Kidney capillary endothelial cell (primary cell): ENCODE measurements at regions not wholly inside any gene's neighbourhood (a gene's known extent, or its start where the extent isn't known, plus 50 kb on each side); places are given as distances from the start of the nearest gene placed in this dataset.

Experiments used
- DNase-seq: peaks from one replicate; pipeline ENCODE4 v3.0.0-alpha.2; 2018; ENCODE audit warnings: low spot score

DNA sequence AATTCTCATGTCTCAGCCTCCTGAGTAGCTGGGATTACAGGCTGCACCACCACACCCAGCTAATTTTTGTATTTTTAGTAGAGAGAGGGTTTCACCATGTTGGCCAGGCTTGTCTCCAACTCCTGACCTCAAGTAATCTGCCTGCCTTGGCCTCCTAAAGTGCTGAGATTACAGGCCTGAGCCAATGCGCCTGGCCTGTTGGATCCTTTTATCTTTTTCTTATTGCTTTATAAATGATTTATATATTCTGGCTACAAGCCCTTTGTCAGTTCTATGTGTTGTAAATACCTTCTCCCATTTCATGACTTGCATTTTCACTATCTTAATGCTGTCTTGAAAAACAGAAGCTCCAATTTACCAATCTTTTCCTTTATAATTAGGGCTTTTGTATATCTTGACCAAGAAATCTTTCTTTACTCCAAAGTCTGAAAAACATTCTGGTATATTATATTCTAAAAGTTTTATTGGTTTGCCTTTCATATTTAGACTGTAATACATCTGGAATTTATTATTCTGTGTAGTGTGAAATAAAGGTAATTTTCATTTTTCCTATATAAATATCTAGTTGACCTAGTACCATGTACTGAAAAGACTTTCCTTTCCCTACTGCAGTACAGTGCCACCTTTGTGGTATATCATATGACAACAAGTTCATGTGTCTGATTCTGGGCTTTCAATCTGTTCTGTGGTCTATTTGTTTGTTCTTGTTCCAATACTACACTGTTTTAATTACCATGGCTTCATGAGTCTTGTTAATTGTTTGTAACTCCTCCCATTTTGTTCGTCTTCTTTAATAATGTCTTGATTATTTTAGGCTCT, 52.9 kb upstream of the RNU6-1 start:
- no peak for DNase-seq

DNA sequence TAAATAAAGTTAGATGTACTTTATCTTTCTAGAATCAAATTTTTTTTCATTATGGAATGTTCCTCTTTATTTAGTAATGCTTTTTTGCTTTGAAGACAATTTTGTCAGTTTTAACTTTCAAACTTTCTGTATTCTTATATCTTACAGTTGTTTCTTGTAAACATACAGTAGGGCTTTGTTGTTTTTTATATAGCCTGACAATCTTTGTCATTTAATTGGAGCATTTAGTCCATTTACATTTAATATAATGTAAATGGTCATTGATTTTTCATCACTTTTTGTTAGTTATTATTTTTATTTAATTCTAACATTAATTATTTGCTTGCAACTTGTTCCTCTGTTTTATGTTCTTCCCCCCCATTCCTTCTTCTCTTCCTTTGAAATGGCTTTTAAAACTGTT, 55.4 kb upstream of the RNU6-1 start:
- DNase-seq = no peak

DNA sequence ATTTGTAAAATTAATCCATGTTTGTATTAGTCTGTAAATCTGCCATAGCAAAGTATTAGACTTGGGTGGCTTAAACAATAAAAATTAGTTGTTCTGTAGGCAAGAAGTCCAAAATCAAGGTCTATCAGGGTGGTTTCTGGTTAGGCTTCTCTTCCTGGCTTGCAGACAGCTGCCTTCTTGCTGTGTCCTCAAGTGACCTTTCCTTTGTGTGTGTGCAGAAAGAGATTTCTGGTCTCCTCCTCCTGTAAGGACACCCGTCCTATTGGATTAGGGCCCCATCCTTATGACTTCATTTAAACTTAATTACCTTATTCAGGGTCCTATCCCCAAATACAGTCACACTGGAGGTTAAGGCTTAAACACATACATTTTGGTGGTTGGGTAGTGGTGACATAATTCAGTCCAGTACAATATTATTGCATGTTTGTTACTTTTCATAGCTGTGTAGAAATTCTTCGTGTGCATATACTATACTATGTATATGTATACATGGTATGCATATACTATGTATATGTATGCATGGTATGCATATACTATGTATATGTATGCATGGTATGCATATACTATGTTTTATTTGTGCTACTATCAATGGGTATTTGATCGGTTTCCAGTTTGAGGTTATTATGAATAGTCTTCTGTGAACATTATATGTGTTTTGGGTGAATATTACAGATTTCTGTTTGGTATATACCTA, 57.9 kb upstream of the RNU6-1 start:
- no peak for DNase-seq

DNA sequence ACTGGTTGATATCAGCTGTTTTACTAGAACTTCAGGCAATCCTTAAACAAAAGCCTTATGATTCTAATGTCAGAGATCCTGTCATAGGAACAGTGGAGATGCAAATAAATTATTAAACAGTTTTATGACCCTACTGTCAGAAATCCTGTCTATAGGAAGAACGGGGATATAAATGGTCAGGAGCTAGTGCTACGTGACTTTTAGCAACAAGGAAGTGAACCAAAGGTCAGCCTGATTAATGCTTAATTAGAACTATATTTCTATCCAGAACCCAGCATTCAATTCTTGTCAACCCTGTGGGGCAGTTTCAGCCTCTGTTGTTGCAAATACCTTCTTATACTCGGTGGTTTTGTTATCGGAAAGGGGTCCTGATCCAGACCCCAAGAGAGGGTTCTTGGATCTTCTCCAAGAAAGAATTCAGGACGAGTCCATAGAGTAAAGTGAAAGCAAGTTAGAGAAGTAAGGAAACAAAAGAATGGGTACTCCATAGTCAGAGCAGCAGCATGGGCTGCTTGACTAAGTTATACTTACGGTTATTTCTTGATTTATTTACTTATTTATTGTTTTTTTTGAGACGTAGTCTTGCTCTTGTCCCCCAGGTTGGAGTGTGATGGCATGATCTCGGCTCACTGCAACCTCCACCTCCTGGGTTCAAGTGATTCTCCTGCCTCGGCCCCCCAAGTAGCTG, 59.9 kb upstream of the RNU6-1 start:
- no peak for DNase-seq

DNA sequence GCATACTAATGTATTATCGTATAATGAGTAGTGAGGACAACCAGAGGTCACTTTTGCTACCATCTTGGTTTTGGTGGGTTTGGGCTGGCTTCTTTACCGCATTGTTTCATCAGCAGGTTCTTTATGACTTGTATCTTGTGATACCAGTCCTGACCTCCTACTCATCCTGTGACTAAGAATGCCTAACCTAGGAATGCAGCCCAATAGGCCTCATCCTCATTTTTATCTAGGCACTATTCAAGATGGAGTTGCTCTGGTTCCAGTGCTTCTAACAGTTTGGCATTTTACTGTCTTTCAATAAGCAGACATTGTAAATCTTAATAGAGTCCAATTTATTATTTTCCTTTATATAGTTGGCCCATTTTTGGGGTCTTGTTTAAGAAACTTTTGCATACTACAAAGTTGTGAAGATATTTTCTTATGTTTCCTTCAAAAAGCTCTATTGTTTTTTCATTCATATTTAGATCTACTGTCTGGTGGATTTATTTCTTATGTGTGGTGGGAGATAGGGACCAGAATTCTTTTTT, 60.8 kb upstream of the RNU6-1 start:
- DNase-seq = no peak

DNA sequence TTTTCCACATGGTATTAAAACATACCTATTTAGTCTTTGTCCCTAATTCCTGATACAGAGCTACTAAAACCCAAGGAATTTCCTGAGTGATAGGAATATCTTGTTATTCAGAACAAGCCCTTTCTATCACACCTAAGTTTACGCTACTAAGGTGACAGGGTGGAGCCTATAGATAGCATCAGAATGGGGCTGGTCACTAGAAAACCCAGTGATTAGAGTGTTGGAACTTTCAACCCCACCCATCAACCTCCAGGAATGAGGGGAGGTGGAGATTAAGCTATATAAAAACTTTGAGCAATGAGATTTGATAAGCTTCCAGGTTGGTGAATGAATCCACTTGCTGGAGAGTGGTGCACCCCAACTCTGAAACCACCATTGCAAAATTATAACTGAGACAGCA, 62.1 kb upstream of the RNU6-1 start:
- no peak for DNase-seq

DNA sequence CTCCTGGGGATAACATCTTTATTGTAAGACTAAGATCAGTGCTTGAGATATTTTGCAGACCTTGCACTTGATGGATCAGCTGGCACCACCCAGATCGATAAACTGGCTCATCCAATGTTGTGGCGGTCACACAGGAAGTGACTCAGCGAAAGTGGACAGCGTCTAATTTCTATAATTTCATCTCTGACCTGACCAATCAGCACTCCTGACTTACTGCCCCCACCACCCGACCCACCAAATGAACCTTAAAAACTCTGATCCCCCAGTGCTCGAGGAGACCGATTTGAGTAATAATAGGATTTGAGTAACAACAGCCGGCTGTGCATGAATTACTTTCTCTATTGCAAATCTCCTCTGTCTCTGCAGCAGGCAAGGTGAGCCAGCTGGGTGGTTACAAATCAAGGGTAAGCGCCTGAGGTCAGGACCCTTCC, 62.7 kb upstream of the RNU6-1 start:
- no peak for DNase-seq

DNA sequence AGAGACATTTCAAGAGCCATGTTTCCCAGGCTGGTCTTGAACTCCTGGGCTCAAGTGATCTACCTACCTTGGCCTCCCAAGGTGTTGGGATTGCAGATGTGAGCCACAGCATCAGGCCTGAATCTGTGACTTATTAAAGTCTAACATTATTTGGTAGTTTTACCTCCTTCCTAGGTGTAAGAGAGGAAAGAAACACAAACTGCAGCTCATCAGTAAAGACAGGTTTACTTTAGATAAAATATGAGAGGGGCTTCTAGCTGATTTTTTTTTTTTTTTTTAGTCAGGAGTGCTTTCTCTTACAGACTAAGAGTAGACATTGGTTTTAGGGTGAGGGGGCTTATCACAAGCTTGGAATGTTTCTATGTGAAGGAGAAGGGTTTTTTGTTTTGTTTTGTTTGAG, 63.9 kb upstream of the RNU6-1 start:
- no peak for DNase-seq

DNA sequence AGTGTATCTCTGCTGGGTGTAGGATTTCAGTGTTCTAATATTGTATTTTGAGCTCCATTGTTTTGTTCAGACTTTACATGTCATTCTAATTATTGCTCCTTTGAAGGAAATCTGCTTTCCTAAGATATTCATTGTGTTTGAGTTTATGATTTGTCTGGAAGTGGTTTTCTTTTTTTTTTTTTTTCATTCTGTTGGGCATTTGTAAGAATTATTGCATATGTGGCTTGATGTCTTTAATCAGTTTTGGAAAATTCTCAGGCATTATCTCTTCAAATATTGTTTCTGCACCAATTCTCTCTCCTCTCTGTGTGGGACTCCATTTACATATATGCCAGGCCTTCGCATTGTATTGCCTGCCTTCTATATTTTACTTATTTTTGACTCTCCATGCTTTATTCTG, 65.8 kb upstream of the RNU6-1 start:
- DNase-seq = no peak

DNA sequence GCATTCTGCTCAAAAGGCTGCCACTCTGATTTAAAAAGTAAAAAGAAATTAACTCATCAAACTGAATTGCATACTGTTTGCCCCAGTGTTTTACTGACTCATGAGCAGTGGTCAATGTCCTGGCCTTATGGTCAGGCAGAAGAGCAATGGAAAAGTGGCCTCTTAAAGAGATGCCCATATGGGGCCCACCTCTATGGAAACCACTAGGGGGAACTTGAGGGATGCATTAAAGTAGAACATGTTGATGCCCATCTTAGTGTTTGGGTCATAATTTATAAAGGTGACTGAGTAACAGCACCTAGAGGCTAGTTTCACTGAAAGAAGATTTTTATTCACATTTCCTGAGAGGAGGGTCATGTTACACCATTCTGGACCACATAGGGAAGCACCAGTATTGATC, 66.5 kb upstream of the RNU6-1 start:
- no peak for DNase-seq

DNA sequence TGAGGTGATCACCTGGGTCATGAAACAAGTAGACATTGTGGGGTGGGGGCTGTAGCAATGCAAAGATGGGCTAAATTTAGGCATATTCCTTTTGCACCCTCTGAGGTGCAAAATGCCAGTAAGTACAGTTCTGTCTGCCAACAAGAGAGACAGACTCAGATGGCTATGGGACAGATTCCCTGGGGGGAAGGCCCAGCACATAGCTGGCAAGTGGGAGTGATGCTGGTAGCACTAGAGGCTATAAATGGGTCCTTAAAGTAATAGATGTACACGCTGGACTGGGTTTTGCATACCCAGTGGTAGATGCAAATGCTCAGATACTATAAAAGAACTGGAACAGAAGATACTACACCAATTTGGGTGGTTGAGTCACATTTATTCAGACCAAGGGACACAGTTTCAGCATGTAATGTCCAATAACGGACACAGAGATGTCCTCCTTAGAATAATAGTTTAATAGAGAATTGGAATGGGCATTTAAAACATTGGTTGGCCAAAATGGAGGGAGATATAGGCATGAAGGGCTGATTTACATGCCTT, 67.4 kb upstream of the RNU6-1 start:
- DNase-seq = no peak

DNA sequence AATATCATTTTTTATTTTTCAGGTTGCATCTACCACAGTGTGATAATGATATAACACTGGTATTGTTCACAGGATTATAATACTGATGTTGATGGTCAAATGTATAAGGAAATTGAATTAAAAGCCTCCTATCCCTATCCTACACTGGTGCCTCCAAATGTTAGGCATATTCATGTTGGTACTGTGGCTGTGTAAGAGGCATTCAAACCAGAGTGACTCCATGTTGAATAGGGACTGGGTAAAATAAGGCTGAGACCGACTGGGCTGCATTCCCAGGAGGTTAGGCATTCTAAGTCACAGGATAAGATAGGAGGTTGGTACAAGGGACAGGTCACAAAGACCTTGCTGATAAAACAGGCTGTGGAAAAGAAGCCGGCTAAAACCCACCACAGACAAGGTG, 68.9 kb upstream of the RNU6-1 start:
- DNase-seq = no peak

DNA sequence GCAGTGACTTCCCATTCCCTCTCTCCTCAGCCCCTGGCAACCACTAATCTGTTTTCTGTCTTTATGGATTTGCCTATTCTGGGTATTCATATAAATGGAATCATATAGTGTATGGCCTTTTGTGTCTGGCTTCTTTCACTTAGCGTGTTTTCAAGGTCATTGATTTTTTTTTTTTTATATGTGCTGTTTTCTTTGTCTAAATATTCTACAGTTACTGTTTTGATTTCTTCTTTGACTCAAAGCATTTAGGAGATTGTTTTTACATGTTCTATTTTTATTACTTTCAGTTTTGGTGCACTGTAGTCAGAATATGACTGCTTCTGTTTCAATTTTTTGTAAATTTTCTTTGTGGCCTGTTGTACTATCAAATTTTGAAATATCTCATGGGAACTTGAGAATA, 71.9 kb upstream of the RNU6-1 start:
- DNase-seq = no peak

DNA sequence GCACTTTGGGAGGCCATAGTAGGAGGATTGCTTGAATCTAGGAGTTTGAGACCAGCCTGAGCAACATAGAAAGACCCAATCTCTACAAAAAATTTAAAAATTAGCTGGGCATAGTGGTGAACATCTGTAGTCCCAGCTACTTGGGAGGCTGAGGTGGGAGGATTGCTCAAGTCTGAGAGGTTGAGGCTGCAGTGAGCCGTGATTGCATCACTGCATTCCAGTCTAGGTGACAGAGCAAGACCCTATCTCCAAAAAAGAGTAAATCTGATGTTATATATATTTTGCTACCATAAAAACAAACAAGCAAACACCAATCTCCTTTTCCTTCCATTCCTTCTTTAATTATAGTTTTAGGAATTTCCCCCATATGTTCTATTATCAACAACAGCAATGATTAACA, 74.2 kb upstream of the RNU6-1 start:
- no peak for DNase-seq

DNA sequence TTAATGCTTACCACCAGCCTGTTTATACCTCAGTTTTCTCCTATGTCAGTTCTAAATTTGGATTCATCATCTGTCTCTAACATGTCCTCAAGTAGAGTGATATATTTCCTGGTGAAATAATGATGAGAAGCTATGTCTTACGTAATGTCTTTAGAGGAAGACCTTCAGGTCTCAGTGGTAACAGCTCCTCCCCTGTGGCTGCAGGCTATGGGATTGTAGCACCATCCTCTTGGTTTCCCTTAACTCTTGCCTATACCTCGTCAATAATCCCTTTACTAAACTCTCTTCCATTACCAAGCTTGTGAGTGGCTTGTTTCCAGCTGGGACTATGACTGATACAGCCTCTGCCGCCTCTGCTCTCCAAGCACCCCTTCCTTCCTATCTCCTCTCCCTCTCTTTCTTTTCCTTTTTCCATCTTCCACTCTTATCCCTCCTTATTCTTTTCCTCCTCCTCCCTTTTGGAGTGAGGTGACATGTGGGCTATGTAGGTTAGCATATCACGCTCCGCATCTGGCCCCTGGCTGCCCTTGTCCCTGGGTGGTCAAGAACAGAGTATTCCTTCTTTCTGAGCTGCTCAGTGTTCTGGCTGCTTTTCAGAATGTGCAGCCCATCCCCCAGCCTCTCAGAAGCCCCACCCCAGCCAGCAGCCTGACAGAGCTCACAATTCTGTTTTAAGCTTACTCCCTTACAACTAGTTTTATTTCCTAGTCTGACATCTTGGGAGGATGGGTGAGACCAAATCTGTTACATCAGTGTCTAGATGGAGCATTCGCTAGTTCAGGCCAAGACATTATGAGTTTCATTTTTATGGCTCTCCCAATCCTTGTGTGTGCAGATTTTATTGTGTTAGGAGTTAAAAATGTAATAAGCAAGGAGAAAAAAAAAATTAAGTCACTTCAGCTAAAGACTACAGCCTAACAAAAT, 75.0 kb upstream of the RNU6-1 start:
- DNase-seq = no peak

DNA sequence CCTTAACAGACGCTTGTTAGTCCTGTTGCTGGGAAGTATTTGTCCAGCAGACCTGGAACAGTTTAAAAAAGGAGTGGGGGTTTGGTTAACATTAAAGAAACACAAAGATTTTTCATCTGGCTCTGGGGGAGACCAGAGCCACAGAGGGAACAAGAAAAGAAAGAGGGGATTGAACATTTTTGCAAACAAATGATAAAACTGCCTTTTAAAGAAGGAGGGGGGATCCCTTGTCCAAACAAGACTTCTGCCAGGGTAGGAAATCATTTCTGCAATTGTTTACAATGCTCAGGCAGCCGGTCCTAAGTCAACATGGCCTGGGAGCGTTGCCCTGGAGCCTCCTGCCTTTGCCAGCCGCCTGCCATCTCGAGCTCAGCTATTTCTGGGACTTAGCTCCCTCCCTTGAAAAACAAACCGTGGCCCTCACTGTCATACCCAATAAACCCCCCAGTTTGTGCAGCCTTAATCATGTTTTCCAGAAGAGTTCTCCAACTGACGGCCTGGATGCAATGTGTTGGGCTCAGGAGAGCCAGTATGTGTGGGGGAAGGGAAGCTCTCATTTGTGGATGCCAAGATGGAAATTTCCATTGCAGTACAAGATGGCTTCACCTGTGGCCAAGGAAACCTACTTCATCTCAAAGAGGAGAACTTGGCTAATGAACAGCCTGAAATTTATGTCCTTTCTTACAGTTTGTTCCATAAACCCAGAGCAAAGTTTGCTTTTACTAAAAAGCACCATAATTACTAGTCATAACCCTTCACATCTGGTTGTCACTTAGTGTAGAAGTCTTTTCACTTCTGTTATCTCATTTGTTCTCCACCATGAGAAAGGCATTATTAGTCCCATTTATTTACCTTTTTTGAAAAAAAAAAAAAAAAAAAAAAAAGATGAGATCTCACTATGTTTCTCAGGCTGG, 75.9 kb upstream of the RNU6-1 start:
- DNase-seq = no peak

DNA sequence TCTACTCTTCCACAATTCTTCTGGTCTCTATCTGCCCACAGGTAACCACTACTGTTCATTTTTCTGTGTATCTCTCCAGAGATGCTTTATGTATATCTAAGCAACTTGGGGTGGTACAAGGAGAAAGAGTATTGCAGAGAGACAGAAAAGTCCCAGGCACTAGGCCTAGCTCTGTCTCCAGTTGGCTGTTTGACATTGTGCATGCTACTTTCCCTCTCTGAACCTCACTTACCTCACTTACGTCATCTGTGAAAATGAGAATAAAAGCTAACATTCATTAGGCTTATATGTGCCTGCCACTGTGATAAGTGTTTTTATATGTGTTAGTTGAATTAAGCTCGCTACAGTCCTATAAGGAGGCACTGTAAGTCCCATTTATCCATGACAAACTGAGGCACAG, 76.7 kb upstream of the RNU6-1 start:
- no peak for DNase-seq

DNA sequence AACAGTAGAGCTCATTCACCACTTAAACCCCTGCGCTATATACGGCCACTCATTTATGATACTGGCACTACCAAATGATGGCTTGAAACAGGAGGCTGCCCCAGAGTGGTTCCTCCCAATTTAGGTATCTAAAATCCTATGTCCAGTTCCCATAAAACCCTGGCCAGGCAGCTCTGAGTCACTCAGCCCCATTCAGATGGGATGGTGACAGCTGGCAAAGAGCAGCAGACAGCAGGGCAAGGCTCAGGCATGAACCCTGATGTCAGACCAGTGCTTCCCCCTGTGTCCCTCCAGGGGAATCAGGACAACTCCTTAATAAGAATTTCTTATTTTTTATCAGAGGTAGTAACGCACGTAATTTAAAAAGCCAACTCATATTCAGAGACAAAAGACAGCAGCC, 77.2 kb upstream of the RNU6-1 start:
- DNase-seq = no peak

DNA sequence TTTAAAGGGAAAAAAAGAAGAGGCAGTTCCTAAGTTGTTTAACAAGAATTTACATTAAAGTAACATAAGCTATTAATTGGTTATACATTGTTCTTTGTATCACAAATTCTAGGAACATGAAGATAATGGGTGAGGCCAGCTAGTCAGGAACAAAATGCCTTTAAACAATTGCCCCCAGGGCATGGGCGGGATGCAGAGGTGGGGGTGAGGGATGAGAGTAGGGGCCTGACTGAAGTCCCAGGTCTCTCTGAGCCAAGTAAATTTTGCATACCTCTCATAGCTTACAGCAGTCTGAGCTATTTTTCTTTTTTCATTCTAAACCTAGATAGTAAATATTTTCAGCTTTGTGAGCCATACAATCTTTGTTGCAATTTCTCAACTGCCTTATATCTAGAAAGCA, 77.8 kb upstream of the RNU6-1 start:
- DNase-seq = no peak

DNA sequence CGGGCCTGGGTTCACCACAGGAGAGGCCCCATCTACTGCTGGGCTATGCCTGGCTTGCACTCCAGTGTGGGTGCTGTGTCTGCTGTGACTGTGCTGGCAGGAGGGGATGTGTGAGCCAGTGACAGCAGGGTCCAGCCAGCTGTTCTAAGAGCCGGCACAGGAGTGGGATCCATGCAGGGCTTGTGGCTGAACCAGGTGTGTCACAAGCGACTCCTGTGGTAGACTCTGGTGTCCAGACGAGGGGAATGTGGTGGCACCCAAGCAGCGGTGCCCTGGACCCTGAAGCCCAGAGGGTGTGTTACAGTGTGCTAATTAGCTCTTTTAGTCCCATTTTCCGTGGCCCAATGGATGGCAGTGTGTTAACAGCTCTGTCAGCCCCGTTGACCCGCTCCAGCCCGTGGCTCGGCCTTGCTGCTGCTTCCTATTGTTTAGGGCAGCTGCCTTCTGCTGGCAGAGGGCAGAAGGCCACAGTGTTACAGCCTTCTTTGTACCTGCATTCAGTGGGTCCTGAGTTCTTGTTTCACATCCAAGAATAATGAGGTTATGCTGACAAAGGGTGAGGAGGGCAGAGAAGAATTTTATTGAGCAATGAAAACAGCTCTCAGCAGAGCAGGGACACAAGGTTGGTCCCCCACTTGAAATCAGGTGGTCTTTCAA, 78.5 kb upstream of the RNU6-1 start:
- no peak for DNase-seq
